ENCODE measurements at regions not wholly inside any gene's neighbourhood (a gene's known extent, or its start where the extent isn't known, plus 50 kb on each side); places are given as distances from the start of the nearest gene placed in this dataset.

DNA sequence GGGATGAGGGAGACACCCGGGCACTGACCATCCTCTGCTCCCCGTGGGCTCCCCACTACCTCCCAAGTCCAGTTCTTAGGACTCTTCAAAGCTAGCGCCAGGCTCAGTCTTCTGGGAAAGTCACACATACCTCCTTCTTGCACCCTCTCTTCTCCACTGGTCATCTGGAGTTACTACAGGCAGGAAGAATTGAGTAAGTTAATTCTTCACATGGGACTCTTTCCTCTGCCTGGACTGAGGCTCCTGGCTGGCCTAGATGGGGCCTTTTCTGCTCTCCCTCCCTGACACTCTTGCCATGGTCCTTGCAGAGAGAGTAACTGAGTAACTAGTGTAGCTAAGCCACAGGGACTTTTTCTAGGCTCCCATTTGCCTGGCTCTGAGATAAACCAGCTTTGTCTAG, 96.5 kb upstream of the CELF4 start:
- no peaks in the 10 kb centered on the region for H3K36me3 ChIP-seq (ENCODE audit: insufficient read depth)
- no peak overlapping the region for H3K27ac ChIP-seq (ENCODE audit: low read depth)
- H3K4me3 ChIP-seq (ENCODE audit: low read depth, low read length) = no peak overlapping the region
- WGBS = 84% methylated on average over 3 of the region's 3 CpGs
- no peak for DNase-seq (ENCODE audit: extremely low spot score)
- H3K4me1 ChIP-seq (ENCODE audit: insufficient read depth) = no peaks in the 10 kb centered on the region

- no peaks in the 10 kb centered on the region for H3K36me3 ChIP-seq (ENCODE audit: insufficient read depth)
- 94% methylated on average over 4 of the region's 4 CpGs for WGBS
- no peak for DNase-seq (ENCODE audit: extremely low spot score)
- no peaks in the 10 kb centered on the region for H3K4me1 ChIP-seq (ENCODE audit: insufficient read depth)
- no peak overlapping the region for H3K27ac ChIP-seq (ENCODE audit: low read depth)
- H3K4me3 ChIP-seq (ENCODE audit: low read depth, low read length) = no peak overlapping the region
These were observed 95.9 kb upstream of the CELF4 start for GRCh38 chr18:37661478-37661877.

GRCh38 chr18:37661061-37661460, 95.5 kb upstream of the CELF4 start:
- H3K4me1 ChIP-seq (ENCODE audit: insufficient read depth) = no peaks in the 10 kb centered on the region
- no peak for DNase-seq (ENCODE audit: extremely low spot score)
- WGBS = 95% methylated on average over 4 of the region's 4 CpGs

DNA sequence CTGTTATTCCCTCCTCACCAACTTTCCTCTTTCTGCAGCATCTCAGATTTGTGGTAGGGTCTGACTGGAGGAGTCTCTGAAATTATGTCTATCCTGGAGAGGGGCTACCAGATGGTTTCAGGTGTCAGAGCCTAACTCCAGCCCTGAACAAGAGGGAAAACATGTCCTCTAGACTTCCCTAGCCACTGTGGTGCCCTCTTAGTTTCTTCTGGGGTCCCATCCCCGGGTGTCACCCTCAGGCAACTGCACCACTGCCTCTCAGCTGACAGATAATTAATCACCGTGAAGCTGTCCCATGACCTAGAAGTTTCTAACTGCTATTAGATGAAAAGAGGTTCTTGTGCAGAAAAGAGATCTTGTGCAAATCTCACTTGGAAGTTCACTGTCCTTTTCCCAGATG, 95.1 kb upstream of the CELF4 start:
- no peaks in the 10 kb centered on the region for H3K4me1 ChIP-seq (ENCODE audit: insufficient read depth)
- 78% methylated on average over 2 of the region's 2 CpGs for WGBS
- H3K4me3 ChIP-seq (ENCODE audit: low read depth, low read length) = no peak overlapping the region
- H3K27ac ChIP-seq (ENCODE audit: low read depth) = no peak overlapping the region
- H3K36me3 ChIP-seq (ENCODE audit: insufficient read depth) = no peaks in the 10 kb centered on the region
- DNase-seq (ENCODE audit: extremely low spot score) = no peak

More at GRCh38 chr18:37661061-37661460, 95.5 kb upstream of the CELF4 start:
- H3K4me3 ChIP-seq (ENCODE audit: low read depth, low read length) = no peak overlapping the region
- no peak overlapping the region for H3K27ac ChIP-seq (ENCODE audit: low read depth)
- no peaks in the 10 kb centered on the region for H3K36me3 ChIP-seq (ENCODE audit: insufficient read depth)

- Histone ChIP-seq H3K27ac (ENCODE audit: low read depth) (no peak overlapping the region), H3K36me3 (ENCODE audit: insufficient read depth) (no peaks in the 10 kb centered on the region), H3K4me1 (ENCODE audit: insufficient read depth) (no peaks in the 10 kb centered on the region), H3K4me3 (ENCODE audit: low read depth, low read length) (no peak overlapping the region)
- no peak for DNase-seq (ENCODE audit: extremely low spot score)
These were observed 94.3 kb upstream of the CELF4 start for GRCh38 chr18:37659906-37660305.

DNA sequence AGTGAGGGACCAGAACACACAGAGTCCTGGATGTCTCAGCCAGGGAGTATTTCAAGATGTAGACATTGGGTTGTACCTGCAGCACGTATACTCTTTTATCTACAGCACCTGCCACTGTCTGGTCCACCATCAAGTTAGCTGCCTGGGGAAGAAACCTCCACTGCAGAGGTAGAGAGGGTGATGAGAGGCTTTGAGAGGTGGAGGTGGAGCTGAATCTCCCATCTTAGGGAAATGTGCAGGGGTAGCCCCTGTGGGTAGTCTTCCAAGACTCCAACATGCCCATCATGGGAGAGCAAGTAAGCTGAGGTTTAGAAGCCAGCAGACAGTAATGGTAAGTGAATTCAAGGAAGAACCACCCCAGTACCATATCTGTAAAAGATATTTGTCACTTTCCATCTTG, 93.3 kb upstream of the CELF4 start:
- Histone ChIP-seq H3K4me1 (ENCODE audit: insufficient read depth) (no peaks in the 10 kb centered on the region), H3K4me3 (ENCODE audit: low read depth, low read length) (no peak overlapping the region), H3K27ac (ENCODE audit: low read depth) (no peak overlapping the region), H3K36me3 (ENCODE audit: insufficient read depth) (no peaks in the 10 kb centered on the region)
- WGBS = 77% methylated on average over 1 of the region's 1 CpG
- no peak for DNase-seq (ENCODE audit: extremely low spot score)

GRCh38 chr18:37657493-37657892, 91.9 kb upstream of the CELF4 start:
- Histone ChIP-seq H3K4me3 (ENCODE audit: low read depth, low read length) (no peak overlapping the region), H3K4me1 (ENCODE audit: insufficient read depth) (no peaks in the 10 kb centered on the region), H3K36me3 (ENCODE audit: insufficient read depth) (no peaks in the 10 kb centered on the region), H3K27ac (ENCODE audit: low read depth) (no peak overlapping the region)
- WGBS = 24% methylated on average over 1 of the region's 1 CpG
- no peak for DNase-seq (ENCODE audit: extremely low spot score)

GRCh38 chr18:37654731-37655369, 89.3 kb upstream of the CELF4 start:
- no peak for DNase-seq (ENCODE audit: extremely low spot score)
- Histone ChIP-seq H3K27ac (ENCODE audit: low read depth) (no peak overlapping the region), H3K4me3 (ENCODE audit: low read depth, low read length) (no peak overlapping the region), H3K36me3 (ENCODE audit: insufficient read depth) (no peaks in the 10 kb centered on the region), H3K4me1 (ENCODE audit: insufficient read depth) (no peaks in the 10 kb centered on the region)
- 87% methylated on average over 4 of the region's 4 CpGs for WGBS

GRCh38 chr18:37654034-37654433, 88.4 kb upstream of the CELF4 start:
- DNase-seq (ENCODE audit: extremely low spot score) = no peak
- Histone ChIP-seq H3K4me1 (ENCODE audit: insufficient read depth) (no peaks in the 10 kb centered on the region), H3K36me3 (ENCODE audit: insufficient read depth) (no peaks in the 10 kb centered on the region), H3K27ac (ENCODE audit: low read depth) (no peak overlapping the region), H3K4me3 (ENCODE audit: low read depth, low read length) (no peak overlapping the region)
- 29% methylated on average over 3 of the region's 3 CpGs for WGBS

DNA sequence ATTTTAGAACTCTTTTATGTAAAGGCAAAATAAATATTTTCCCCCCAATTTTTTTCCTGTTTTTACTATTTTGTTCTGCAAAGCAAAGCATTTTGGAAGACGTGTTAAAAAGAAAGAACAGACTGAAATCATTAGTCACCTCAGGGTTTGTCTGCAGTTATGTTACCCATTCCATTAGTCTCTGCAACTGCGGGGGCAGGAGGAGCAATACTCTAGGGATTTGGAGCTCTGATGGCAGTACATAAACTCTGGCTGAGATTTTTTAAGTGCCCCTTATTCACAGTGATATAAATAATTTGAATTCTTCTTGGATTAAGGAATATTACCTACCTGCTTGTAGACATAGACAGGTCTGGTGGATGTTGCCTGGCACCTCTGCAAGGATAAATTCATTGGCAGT, 88.0 kb upstream of the CELF4 start:
- H3K4me1 ChIP-seq (ENCODE audit: insufficient read depth) = no peaks in the 10 kb centered on the region

DNA sequence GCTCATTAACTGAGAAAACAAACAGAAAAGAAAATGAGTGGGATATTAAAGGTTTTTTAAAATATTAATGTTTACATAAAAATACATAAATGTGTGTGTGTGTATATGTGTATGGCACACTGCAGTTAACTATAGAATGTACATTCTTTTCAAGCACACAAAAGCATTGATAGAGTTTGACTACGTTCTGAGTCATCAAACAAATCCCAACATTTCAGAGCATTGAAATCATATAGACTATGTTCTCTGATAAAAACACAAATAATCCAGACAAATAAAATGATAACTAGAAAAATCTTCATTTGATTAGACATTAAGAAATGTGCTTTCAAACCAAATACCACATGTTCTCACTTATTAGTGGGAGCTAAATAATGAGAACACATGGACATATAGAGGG, 84.3 kb upstream of the CELF4 start:
- Histone ChIP-seq H3K4me1 (ENCODE audit: insufficient read depth) (no peaks in the 10 kb centered on the region), H3K4me3 (ENCODE audit: low read depth, low read length) (no peak overlapping the region), H3K36me3 (ENCODE audit: insufficient read depth) (no peaks in the 10 kb centered on the region), H3K27ac (ENCODE audit: low read depth) (no peak overlapping the region)
- DNase-seq (ENCODE audit: extremely low spot score) = no peak
- 83% methylated on average over 1 of the region's 1 CpG for WGBS

More for the DNA sequence above, 88.0 kb upstream of the CELF4 start:
- DNase-seq (ENCODE audit: extremely low spot score) = no peak
- WGBS = 34% methylated on average over 2 of the region's 2 CpGs
- Histone ChIP-seq H3K36me3 (ENCODE audit: insufficient read depth) (no peaks in the 10 kb centered on the region), H3K27ac (ENCODE audit: low read depth) (no peak overlapping the region), H3K4me3 (ENCODE audit: low read depth, low read length) (no peak overlapping the region)

DNA sequence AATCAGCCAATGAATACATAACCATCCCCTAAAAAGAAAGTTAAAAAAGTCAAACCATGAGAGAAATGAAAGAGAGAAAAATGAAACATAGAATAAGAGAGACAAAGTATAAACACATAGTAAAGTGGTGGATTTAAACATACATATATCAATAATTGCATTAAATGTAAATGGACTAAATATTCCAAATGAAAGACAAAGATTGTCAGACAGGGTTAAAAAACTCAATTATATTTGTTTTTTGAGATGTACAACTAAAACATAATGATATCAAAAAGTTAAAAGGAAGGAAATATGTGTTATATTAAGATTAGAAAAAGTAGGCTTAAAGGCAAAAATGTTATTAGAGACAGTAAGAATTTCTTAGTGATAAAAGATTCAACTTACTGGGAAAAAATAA, 83.8 kb upstream of the CELF4 start:
- Histone ChIP-seq H3K4me3 (ENCODE audit: low read depth, low read length) (no peak overlapping the region), H3K36me3 (ENCODE audit: insufficient read depth) (no peaks in the 10 kb centered on the region), H3K27ac (ENCODE audit: low read depth) (no peak overlapping the region), H3K4me1 (ENCODE audit: insufficient read depth) (no peaks in the 10 kb centered on the region)
- no peak for DNase-seq (ENCODE audit: extremely low spot score)

- Histone ChIP-seq H3K4me1 (ENCODE audit: insufficient read depth) (no peaks in the 10 kb centered on the region), H3K36me3 (ENCODE audit: insufficient read depth) (no peaks in the 10 kb centered on the region), H3K27ac (ENCODE audit: low read depth) (no peak overlapping the region), H3K4me3 (ENCODE audit: low read depth, low read length) (no peak overlapping the region)
- DNase-seq (ENCODE audit: extremely low spot score) = no peak
- 85% methylated on average over 2 of the region's 2 CpGs for WGBS
These were observed 76.0 kb upstream of the CELF4 start for GRCh38 chr18:37641573-37641972.

GRCh38 chr18:37640504-37640903, 74.9 kb upstream of the CELF4 start:
- H3K36me3 ChIP-seq (ENCODE audit: insufficient read depth) = no peaks in the 10 kb centered on the region
- no peak overlapping the region for H3K27ac ChIP-seq (ENCODE audit: low read depth)
- no peak overlapping the region for H3K4me3 ChIP-seq (ENCODE audit: low read depth, low read length)
- no peak for DNase-seq (ENCODE audit: extremely low spot score)
- H3K4me1 ChIP-seq (ENCODE audit: insufficient read depth) = no peaks in the 10 kb centered on the region

GRCh38 chr18:37639846-37640245, 74.2 kb upstream of the CELF4 start:
- no peak for DNase-seq (ENCODE audit: extremely low spot score)
- WGBS = 80% methylated on average over 3 of the region's 3 CpGs
- Histone ChIP-seq H3K27ac (ENCODE audit: low read depth) (no peak overlapping the region), H3K4me1 (ENCODE audit: insufficient read depth) (no peaks in the 10 kb centered on the region), H3K36me3 (ENCODE audit: insufficient read depth) (no peaks in the 10 kb centered on the region), H3K4me3 (ENCODE audit: low read depth, low read length) (no peak overlapping the region)
